NCI-H146 (cell line): ENCODE measurements at regions not wholly inside any gene's neighbourhood (a gene's known extent, or its start where the extent isn't known, plus 50 kb on each side); places are given as distances from the start of the nearest gene placed in this dataset.
"Not testable (repeated sequence)": the region's sequence is repeated elsewhere in the genome, so short reads cannot be mapped to it uniquely, and the experiment has no call there.

Experiments
- DNase-seq: peaks from one replicate; lab custom pipeline; 2025; lab: John Stamatoyannopoulos, UW

DNA sequence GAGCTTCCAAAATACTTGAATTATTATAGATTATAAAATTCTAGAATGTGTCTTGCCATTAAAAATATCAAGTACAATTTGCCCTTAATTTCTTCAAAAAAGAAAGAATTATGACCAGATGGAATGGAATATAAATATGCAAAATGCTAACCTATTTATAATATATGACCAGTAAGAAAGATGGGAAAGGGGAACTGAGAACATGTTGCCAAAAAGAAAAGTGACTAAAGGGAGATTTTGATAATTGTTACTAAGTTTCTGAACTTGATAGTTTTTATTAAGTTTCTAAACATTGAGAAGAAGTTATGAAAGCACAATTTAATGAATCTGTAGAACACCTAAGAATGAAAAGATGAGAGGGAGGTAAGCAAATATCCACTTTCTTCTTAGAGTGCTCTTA, 188.4 kb upstream of the NR4A3 start:
- no peak for DNase-seq

DNA sequence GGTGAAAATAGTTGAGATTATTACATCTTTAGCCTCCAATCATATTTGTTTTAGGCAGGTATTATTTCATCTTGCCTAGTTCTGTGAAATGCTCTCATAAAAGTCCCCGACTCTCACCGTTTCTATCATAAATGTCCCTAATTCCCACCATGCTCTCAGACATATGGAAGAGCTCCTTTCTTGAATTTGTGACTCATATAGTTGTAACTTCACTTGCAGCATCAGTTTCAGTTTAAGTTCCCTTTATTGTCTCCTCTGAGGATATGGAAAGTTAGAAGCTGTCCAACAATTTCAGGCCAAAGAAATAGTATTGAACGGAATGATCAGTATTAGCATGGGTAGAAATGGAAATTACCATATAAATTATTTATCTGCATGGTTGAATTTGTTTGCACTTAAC, 187.5 kb upstream of the NR4A3 start:
- no peak for DNase-seq

DNA sequence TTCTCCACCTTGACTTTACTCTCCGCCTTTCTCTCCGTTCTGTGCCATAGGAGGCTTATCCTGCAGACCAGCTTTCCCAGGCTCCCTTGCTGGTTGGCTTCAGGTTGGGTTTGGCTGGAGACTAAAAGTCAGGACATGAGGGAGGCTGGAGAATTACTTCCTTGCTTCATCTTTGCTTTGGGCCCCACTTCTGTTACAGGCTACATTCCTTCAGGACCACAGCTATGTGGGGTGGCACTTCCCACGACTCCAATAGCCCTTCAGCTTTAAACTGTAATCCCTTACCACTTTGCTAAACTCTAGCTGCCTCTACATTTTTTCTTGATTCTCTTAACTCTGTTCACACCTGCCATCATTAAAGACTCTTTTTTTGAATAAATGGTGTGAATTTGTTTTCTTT, 186.7 kb upstream of the NR4A3 start:
- DNase-seq: no peak

DNA sequence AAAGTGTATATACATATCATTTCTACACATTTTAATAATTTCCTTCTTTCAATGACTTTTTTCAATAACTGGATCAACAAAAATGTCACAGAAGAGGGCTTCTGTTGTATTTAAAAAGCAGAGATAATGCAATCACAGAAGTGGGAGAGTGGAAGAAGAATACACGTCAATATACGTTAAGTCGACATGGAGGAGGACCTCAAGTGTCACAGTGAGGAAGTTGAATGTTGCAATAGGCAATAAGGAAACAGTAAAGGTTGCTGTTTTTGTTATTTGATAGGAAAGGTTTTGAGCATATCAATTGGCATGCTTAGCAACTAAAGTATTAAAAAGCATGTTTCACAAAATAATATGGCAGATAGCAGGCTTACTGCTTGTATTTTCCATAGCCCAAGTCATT, 184.0 kb upstream of the NR4A3 start:
- no peak for DNase-seq

DNA sequence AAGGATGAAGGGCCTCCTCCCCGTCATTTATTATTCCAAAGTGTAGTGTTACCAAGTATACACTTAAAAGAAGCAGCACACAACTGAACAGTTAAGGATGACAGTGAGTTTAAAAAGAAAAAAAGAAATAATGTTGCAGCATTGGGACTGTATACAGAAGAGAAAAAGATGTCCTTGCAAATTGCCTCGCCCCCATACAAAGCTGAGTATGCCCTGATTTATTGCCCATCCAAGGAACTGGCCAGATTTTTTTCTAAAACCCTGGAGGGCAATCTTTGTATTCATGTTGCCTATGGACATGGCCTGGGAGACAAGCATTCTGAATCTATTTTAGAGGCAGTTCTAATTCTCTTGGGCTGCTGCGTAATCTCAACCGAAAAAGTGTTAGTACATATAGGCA, 182.7 kb upstream of the NR4A3 start:
- no peak for DNase-seq

DNA sequence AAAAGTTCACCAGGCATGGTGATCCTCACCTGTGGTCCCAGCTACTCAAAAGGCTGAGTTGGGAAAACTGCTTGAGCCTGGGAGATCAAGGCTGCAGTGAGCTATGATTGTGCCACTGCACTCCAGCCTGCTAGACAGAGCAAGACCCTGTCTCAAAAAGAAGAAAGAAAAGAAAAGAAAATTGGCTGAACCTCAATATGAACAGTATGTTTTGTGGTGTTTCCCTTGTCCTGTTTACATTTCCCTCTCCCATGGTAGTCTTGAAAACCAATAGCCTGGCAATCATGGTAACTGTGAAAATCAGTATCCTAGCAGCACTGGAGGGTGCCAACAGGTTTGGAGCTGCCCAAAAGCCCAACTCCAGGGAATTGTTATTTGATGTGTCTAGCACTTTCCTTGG, 174.1 kb upstream of the NR4A3 start:
- DNase-seq: no peak

DNA sequence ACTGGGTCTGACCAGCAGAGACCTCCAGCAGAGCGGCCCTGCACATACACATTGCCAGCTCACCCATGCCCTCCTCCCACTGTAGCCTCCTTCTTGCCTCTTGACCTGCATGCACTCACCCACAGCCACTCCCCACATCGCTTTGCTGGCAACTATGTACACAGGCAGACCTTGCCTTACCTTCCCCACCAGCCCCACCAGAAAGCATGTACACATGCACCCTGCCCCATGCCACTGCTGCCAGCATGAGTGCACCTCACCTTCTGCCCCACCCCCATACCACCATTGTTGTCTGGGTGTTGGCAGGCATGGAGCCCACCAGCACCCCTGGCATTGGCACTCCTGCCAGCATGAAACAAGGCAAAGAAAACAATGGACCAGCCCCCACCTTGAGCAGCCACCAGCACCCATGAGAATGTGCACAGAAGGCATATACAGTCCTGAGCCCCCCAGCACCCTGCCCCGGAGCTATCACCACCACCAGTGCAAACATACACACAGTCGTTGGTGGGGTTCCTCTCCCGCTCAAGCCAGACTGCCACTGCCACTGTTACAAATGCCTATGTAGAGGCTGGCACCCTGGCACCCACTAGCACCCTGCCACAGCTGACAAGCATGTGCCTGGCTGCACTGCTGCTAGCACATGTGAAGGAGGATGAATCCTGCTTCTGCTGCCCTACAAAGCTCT, 171.4 kb upstream of the NR4A3 start:
- no peak for DNase-seq

DNA sequence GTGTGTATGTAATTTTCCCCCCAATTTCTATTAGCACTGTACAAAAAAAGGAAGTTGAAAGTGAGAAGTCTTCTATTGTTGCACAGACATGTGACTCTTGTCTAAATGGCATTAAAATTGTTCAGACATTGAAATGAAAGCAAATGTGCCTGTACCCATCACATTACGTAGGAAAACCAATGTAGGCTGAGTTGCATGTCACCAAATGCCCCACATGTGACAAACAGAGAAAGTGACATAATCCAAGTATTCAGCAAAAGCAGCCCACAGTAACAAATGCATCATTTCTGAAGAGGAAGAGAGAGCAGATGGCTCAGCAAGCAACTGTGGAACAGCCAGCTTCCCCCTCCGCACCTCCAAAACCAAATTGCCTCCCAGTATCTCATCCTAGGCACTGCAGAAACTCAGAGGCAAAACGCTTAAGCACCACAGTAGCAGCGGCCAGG, 161.5 kb upstream of the NR4A3 start:
- DNase-seq: no peak

DNA sequence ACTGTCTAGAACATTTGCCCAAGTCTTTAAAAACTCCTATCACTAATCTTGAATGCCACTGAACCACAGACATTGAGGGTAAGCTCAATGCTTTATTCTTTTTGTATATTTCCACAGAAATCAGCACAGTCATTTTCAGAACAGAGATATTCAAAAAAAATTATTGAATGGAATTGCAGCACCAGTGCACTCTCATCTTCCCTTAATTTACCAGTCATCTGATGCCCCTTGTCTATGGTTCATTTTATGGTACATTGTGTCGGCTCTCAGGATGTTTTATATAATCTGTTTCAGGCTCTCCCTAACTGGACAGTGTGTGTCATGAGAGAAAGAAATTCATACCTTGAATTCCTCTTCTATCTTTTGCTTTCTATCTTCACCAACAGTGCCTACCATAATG, 158.4 kb upstream of the NR4A3 start:
- DNase-seq: no peak

DNA sequence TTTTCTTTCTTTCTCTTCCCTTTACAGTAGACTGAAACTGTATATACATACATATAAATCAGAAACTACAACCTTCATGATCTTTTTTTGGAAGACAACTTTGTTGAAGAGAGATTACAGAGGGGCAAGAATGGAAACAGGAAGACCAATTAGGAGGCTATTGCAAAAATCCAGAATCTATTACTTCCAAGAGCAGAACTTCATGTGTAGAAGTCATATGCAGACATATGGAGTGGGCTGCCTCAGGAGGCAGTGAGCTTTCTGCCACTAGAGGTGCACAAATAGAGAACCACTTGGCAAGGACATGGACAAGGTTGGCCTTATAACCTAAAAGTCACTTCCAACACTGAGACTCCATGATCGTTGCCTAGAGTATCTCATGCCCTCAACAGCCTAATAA, 157.8 kb upstream of the NR4A3 start:
- no peak for DNase-seq

DNA sequence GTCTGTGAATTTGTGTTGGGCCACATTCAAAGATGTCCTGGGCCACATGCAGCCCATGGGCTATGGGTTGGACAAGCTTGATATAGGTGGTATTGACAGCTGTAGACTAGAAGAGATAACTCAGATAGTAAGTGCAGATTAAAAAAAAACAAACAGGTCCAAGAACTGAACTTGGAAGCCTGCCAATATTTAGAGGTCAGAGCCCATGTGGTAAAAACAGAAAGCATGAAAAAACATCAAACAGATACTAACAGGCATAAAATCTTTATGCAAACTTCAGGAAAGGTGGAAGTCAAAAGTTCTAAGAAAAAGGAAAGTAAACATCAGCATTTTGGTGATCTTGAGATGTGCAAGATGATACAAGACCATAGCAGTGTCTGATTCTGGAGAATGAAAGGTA, 155.1 kb upstream of the NR4A3 start:
- peak; percentile 3 for DNase-seq

DNA sequence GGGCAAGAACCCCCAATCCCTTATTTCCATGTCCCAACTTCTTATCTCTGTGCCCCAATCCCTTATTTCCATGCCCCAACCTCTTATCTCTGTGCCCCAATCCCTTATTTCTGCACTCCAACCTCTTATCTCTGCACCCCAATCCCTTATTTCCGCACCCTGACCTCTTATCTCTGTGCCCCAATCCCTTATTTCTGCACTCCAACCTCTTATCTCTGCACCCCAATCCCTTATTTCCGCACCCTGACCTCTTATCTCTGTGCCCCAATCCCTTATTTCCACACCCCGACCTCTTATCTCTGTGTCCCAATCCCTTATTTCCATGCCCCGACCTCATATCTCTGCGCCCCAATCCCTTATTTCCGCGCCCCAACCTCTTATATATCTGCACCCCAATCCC, 150.8 kb upstream of the NR4A3 start:
- not testable (repeated sequence) for DNase-seq

DNA sequence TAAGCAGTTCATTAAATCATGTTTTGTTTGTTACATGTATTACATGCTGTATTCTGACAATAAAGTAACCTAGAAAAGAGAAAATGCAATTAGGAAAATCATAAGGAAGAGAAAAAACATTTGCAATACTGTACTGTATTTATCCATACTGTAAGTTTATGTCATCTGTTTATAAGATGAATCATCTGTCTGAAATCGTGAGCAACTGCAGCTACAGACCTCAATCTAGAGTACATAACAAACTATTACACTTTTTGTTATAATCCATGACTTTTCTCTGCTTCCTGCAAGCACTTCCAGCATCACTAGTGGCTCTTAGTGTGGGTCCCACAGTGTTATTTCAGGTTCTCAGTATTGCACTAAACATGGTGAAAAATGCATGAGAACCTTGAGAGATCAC, 144.4 kb upstream of the NR4A3 start:
- no peak for DNase-seq

DNA sequence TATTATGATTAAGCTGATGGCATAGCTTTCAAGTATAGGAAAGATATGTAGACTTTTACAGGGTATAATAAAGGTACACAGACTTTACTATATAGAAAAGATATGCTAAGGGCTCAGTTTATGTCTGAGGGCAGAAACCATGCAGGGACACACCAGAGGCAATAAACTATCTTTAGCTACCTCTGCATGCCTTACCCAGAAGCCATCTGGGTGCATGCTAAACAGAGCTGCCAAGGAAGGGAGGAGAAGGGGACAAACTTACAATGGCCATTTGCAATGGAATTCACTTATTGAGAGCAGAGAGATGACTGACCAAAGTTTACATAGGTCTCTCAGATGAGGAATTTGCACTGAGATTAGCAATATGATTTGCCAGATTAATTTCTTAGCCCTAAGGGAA, 143.1 kb upstream of the NR4A3 start:
- no peak for DNase-seq

DNA sequence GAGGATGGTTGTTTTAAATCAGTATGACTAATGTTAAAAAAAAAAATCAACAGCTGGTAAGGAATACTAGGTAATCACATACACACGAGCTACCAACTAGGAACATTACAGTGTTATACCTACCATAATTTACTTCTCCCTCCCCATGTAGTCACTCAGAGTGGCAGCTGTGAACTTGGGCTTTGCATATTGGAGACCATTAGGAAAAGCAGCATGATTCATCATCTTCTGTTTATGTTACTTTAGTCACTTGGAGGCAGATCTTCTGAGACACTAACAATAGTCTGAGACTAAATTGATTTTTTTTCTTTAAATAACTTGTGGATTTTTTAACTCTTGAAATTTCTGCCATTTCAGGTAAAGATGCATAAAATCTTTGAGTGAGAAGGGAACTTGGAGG, 141.5 kb upstream of the NR4A3 start:
- DNase-seq: no peak

DNA sequence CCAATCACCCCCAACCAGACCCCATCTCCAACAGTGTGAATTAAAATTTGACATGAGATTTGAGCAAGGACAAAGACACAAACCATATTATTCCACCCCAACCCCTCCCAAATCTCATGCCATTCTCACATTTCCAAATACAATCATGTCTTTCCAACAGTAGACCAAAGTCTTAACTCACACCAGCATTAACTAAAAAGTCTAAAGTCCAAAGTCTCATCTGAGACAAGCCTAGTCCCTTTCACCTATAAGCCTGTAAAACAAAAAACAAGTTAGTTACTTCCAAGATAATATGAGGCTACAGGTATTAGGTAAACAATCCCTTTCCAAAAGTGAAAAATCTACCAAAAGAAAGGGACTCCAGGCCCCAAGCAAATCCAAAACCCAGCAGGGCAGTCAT, 140.6 kb upstream of the NR4A3 start:
- DNase-seq: no peak

DNA sequence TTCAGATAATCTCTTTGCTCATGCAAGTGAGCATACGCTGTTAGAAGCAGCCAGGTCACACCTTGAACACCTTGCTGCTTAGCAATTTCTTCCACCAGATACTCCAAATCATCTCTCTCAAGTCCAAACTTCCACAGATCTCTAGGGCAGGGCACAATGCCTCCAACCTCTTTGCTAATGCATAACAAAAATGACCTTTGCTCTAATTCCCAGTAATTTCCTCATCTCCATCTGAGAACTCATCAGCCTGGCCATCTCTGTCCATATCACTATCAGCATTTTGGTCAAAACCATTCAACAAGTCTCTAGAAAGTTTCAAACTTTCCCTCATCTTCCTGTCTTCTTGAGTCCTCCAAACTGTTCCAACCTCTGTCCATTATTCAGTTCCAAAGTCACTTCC, 139.3 kb upstream of the NR4A3 start:
- no peak for DNase-seq

DNA sequence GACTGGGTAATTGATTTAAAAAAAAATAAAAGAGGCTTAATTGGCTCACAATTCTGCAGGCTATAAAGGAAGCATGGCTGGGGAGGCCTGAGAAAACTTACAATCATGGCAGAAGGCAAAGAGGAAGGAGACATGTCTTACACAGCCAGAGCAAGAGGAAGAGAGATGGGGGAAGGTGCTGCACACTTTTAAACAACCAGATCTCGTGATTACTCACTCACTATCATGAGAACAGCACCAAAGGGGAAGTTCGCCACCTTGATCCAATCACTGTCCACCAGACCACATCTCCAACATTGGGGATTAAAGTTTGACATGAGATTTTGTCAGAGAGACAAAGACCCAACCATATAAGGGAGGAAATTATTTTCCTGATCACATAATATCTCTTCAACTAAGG, 138.8 kb upstream of the NR4A3 start:
- DNase-seq: no peak

DNA sequence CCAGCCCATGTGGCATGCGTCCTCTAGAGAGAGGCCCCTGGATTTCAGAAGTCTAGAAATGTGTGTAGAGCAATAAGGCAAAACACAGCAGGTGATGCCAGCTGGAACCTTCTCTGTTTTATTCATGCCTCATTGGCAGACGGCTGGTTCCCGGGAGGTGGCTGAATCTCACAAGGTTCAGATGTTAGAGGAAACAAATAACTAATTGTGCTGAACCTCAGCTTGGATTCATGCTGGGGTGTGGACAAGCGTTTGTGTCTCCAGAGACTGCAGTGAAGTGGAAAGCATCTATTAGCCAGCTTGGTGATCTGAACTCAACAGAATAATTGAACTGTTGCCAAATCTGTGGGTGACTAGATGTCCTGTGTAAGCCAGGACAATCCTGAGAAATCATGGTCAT, 131.1 kb upstream of the NR4A3 start:
- DNase-seq: peak; percentile 83

DNA sequence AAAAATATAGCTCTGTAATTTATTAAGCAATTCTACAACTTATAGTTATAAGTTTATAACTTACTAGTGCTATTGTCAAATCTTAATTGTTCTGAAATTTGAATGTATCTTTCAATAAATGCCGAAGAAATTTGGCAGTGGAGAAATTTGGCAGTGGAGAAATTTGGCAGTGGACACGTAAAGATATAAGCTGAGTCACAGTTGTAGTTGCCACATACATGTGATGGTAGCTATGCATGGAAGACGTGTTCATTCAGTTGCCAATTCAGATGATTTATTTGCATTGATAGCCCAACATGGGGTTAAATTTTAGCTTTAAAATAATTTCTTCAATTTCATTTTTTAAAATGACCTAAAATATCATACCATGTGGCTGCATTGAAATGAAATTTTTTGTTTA, 127.8 kb upstream of the NR4A3 start:
- DNase-seq: no peak

DNA sequence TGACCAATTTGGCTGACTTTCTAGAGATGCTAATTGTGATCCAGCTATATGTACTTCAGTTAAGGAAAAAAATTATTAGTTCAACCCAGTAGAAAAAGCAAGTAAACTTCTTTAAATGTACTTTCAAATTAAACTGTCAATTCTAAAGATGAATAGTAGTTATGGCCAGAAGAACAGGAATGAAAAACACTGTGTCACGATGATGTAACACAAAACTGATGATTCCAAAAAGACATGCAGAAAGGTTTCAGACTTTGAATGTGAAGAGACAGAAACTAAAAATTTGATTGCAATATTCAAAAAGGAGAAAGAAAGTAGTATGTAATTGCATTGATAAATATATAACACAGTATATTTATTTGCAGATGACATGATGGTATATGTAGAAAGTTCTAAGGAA, 127.3 kb upstream of the NR4A3 start:
- DNase-seq: no peak

DNA sequence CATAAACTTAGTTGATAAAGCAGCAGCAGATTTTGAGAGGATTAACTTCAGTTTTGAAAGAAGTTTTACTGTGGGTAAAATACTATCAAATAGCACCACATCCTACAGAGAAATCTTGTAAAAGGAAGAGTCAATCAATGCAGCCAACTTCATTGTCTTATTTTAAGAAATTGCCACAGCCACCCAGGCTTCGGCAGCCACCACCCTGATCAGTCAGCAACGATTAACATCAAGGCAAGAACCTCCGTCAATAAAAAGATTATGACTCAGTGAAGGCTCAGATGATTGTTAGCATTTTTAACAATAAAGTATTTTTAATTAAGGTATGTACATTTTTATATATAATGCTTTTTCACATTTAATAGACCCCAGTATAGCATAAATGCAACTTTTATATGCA, 122.3 kb upstream of the NR4A3 start:
- DNase-seq: no peak

DNA sequence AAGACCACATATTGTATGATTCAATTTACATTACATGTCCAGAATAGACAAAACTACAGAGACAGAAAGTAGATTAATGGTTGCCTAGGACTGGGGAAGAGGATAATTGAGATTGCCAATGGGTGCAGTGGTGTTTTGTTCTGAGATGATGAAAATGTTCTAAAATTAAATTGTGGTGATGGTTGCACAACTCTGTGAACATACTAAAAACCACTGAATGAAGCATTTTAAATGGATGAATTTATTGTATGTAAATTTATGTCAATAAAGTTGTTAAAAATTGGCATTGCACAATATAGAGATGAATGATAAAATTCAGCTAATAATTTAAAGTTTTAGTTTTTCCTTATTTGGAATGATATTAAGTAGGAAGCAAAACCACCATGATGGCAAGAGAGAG, 109.5 kb upstream of the NR4A3 start:
- DNase-seq: no peak

DNA sequence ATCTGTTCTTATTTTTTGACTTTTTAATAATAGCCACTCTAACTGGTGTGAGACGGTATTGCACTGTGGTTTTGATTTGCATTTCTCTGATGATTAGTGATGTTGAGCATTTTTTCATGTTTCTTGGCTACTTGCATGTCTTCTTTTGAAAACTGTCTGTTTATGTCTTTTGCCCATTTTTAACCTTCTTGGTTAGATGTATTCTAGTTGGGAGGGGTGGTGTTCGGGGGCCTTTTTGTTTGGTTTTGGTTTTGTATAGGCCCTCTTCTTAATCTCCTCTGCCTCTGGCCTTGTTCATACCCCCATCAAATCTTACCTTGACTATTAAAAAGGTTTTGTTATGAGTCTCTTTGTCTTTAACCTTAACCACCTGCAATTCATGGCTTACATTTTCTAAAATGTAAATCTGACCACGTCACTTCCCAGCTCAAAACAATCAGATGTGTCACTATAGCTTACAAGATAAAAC, 107.8 kb upstream of the NR4A3 start:
- no peak for DNase-seq

DNA sequence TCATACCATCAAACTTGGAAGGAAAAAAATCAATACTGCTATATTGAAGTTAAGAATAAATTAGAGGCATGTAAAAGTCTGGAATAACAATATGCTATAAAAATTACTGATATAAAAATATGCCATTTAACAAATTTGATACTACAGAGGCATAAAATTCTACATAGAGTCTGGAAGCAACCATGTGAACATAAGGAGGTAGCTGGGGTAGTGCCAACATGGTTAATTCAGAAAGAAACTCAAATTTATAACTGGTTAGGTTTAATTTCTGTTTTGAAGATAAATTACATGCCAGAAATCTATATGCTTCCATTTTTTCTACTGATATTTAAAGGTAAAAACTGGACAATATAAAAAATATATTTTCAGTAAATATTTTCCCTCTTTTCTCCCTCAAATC, 103.1 kb upstream of the NR4A3 start:
- no peak for DNase-seq
